ENCODE measurements at regions not wholly inside any gene's neighbourhood (a gene's known extent, or its start where the extent isn't known, plus 50 kb on each side); places are given as distances from the start of the nearest gene placed in this dataset.

GRCh38 chr20:10828180-10828579 lies 154.4 kb upstream of the JAG1 start:
- Histone ChIP-seq H3K36me3 (ENCODE audit: control insufficient read depth, insufficient read depth, low read length) (no peaks in the 10 kb centered on the region), H3K79me1 (ENCODE audit: low read depth in 1 of 2, low read length in 2 of 2) (no peaks in the 10 kb centered on the region), H3K23ac (ENCODE audit: low read depth, low read length) (no peak overlapping the region), H2BK15ac (ENCODE audit: low read depth, low read length) (no peak overlapping the region), H4K91ac (ENCODE audit: insufficient read depth, low read depth, low read length) (no peak overlapping the region), H4K5ac (ENCODE audit: low read depth, low read length) (no peak overlapping the region), H3K9ac (ENCODE audit: low read depth, low read length) (no peak overlapping the region), H3K9me1 (ENCODE audit: insufficient read depth, low read length) (no peaks in the 10 kb centered on the region), H3K4me1 (ENCODE audit: control insufficient read depth, insufficient read depth, low read length) (peaks cover 8% of the 10 kb centered on the region), H2AK5ac (ENCODE audit: low read depth, low read length) (no peak overlapping the region), H4K8ac (ENCODE audit: low read depth in 2 of 2, low read length in 2 of 2) (no peak overlapping the region), H3K9me3 (ENCODE audit: control insufficient read depth, insufficient read depth, low read length) (no peaks in the 10 kb centered on the region), H2AK9ac (replicated peaks; ENCODE audit: low read depth, low read length, poor library complexity) (no peak overlapping the region), H3K14ac (replicated peaks; ENCODE audit: low read depth, low read length) (no peak overlapping the region), H3K27ac (ENCODE audit: insufficient read depth, low read length) (no peak overlapping the region), H3K56ac (ENCODE audit: extremely low read depth, insufficient read depth, low read length) (no peak overlapping the region), H3K4me2 (ENCODE audit: low read depth, low read length) (no peak overlapping the region), H3K4ac (ENCODE audit: low read depth, low read length) (no peak overlapping the region), H2BK20ac (ENCODE audit: low read depth, low read length) (no peak overlapping the region), H3K27me3 (ENCODE audit: control insufficient read depth, insufficient read depth, low read length) (peaks cover 4% of the 10 kb centered on the region), H2BK5ac (ENCODE audit: low read depth, low read length, poor library complexity, severe bottlenecking) (no peak overlapping the region), H4K20me1 (ENCODE audit: insufficient read depth, low read length) (no peaks in the 10 kb centered on the region), H2AFZ (replicated peaks; ENCODE audit: low read length, poor library complexity) (no peak overlapping the region), H3K18ac (ENCODE audit: low read depth, low read length) (peak overlapping the region; percentile 12; the same call in 1 of the 2 replicates), H3K4me3 (ENCODE audit: insufficient read depth, low read depth, low read length) (no peak overlapping the region), H2BK120ac (ENCODE audit: low read depth, low read length) (no peak overlapping the region)
- ChIA-PET POLR2A (ENCODE audit: unreplicated experiment) (no interaction called here), CTCF (interaction anchor here (0.9 kb wide), 1 partner anchor 19 kb away, joined by 3 read pairs; no protein-coding TSS in a partner anchor)
- no TSS peak for BruUV-seq (replicated peaks)
- DNase-seq, result no peak
- in situ Hi-C loops (cut with MboI; ENCODE audit: low sequenced_read_pairs), result no loop called here
- WGBS, 2 experiments (ENCODE audit: extremely low coverage in 2 of 2, insufficient read length in 1 of 2), result 83% methylated on average over 3 of the region's 5 CpGs; no CpG with 5 or more reads in 1 of the 2 experiments
- dilution Hi-C loops (cut with HindIII; ENCODE audit: low sequenced_read_pairs, unreplicated experiment), result no loop called here
- TF ChIP-seq POLR2A (IDR thresholded peaks at IDR 0.05; ENCODE audit: low read depth, low read length) (no peak), RFX5 (IDR thresholded peaks at IDR 0.05; ENCODE audit: low read depth, low read length) (no peak), ELK1 (IDR thresholded peaks at IDR 0.05; ENCODE audit: borderline replicate concordance, low read depth, low read length) (no peak), BHLHE40 (IDR thresholded peaks at IDR 0.05; ENCODE audit: low read depth, low read length) (no peak), CEBPB (IDR thresholded peaks at IDR 0.05; ENCODE audit: low read depth, low read length) (no peak), USF2 (IDR thresholded peaks at IDR 0.05; ENCODE audit: low read depth, low read length) (no peak), NFE2L2 (IDR thresholded peaks at IDR 0.05; ENCODE audit: low read depth, low read length) (no peak), MAFK (IDR thresholded peaks at IDR 0.05; ENCODE audit: low read depth, low read length) (no peak), RAD21 (IDR thresholded peaks at IDR 0.05; ENCODE audit: low read length) (no peak), SMC3 (IDR thresholded peaks at IDR 0.05; ENCODE audit: low read depth, low read length) (no peak), CHD1 (IDR thresholded peaks at IDR 0.05; ENCODE audit: low read depth, low read length) (no peak), FOS (IDR thresholded peaks at IDR 0.05; ENCODE audit: low read depth, low read length) (no peak), RCOR1 (IDR thresholded peaks at IDR 0.05; ENCODE audit: insufficient replicate concordance, low read length) (no peak)
- intact Hi-C loops (cut with micrococcal nuclease), result no loop called here
- no peak for ATAC-seq (ENCODE audit: low read depth)
